NB4 (cell line): ENCODE measurements at regions not wholly inside any gene's neighbourhood (a gene's known extent, or its start where the extent isn't known, plus 50 kb on each side); places are given as distances from the start of the nearest gene placed in this dataset.
"Not testable (repeated sequence)": the region's sequence is repeated elsewhere in the genome, so short reads cannot be mapped to it uniquely, and the experiment has no call there.

Experiments used
- DNase-seq: peaks from one replicate; pipeline ENCODE4 v3.0.0; 2010; ENCODE audit warnings: low read depth
- H3K4me3 ChIP-seq: one replicate; pipeline ENCODE4 v1.5.1; 2011; ENCODE audit warnings: mild to moderate bottlenecking, low read depth, low read length, moderate library complexity
- MYC ChIP-seq: IDR thresholded peaks from 2 replicates; pipeline ENCODE4 v1.6.1; 2011; ENCODE audit warnings: low read depth, low read length
- POLR2A ChIP-seq: IDR thresholded peaks from 2 replicates; pipeline ENCODE4 v1.6.1; 2011; ENCODE audit warnings: mild to moderate bottlenecking; ENCODE audit not compliant: insufficient read length; ENCODE audit errors: extremely low read depth
- TF ChIP-seq, protein P1 (sequence below): IDR thresholded peaks from 2 replicates; pipeline ENCODE4 v1.6.1; 2011; ENCODE audit warnings: low read depth, low read length
- TF ChIP-seq, protein P2 (sequence below): IDR thresholded peaks from one replicate; pipeline ENCODE4 v1.5.1; 2012; ENCODE audit warnings: low read depth, low read length

DNA sequence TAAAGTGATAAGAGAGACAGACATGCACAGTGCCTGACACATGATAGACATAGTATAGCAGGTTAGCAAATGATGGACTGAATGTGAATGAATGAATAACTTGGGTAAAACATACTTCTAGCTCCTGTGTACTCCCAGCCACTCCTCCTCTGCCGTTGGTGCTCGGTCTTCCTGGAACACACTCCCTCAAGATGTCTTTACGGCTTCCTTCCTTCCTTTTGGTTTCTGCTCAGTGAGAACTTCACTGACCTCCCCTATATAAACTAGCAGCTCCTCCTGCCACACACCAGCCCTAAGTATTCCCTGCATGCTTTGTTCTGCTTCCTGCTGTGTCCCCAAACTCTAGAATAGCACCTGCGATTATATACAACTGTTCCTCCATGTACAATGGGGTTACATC is 50.2 kb downstream of the RAD54L2 start:
- DNase-seq = peak; percentile 10
- TF ChIP-seq MYC (no peak), POLR2A (no peak)
- TF ChIP-seq, protein P1, sequence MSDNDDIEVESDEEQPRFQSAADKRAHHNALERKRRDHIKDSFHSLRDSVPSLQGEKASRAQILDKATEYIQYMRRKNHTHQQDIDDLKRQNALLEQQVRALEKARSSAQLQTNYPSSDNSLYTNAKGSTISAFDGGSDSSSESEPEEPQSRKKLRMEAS = no peak
- TF ChIP-seq, protein P2, sequence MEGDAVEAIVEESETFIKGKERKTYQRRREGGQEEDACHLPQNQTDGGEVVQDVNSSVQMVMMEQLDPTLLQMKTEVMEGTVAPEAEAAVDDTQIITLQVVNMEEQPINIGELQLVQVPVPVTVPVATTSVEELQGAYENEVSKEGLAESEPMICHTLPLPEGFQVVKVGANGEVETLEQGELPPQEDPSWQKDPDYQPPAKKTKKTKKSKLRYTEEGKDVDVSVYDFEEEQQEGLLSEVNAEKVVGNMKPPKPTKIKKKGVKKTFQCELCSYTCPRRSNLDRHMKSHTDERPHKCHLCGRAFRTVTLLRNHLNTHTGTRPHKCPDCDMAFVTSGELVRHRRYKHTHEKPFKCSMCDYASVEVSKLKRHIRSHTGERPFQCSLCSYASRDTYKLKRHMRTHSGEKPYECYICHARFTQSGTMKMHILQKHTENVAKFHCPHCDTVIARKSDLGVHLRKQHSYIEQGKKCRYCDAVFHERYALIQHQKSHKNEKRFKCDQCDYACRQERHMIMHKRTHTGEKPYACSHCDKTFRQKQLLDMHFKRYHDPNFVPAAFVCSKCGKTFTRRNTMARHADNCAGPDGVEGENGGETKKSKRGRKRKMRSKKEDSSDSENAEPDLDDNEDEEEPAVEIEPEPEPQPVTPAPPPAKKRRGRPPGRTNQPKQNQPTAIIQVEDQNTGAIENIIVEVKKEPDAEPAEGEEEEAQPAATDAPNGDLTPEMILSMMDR = no peak
- H3K4me3 ChIP-seq = no peak overlapping the region

DNA sequence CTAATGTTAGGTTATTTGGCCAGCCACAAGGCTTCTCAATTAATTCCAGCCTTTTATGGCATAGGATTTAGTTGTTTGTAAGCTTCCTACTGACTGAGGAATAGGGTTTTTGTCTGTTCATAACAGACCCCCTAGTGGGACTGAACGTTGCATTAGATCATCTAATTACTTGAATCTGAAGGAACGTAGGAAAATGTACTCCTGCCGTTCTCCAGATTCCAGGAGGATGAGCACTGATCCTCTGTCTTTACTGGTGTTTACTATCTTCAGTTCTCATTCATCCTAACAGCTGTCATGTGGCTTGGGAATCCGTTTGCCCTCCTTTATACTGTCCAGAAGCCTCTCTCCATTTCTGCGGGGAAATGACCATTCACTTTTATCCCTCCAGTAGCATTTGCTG is 52.7 kb downstream of the RAD54L2 start:
- DNase-seq = no peak
- TF ChIP-seq MYC = no peak
- TF ChIP-seq POLR2A = no peak
- TF ChIP-seq, protein P1 = no peak
- TF ChIP-seq, protein P2 = no peak
- no peak overlapping the region for H3K4me3 ChIP-seq

DNA sequence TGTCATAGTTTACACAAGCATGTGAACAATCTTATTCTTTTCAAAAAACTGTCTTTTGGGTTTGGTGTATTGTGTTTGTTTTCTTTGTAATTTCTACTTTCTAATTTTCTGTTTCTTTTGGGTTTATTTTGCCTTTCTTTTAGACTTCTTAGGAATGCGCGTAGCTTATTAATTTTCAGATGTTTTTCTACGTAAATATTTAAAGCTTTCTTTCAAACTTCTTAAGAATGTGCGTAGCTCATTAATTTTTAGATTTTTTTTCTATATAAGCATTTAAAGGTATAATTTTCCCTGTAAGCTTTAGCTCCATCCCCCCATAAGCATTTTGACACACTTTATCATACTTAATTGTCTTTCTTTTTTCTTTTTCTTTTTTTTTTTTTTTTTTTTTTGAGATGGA is 55.2 kb downstream of the RAD54L2 start:
- DNase-seq = no peak
- TF ChIP-seq MYC = no peak
- no peak for TF ChIP-seq POLR2A
- TF ChIP-seq, protein P1 = no peak
- TF ChIP-seq, protein P2 = no peak
- H3K4me3 ChIP-seq = no peak overlapping the region

DNA sequence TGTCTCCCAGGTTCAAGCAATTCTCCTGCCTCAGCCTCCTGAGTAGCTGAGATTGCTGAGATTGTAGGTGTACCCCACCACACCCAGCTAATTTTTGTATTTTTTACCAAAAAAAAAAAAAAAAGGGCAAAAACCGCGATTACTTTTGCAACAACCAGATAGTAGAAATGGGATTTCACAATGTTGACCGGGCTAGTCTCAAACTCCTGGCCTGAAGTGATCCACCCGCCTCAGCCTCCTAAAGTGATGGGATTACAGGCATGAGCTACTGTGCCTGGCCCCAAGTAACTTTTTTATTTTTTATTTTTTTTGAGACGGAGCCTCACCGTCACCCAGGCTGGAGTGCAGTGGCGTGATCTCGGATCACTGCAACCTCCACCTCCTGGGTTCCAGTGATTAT is 61.1 kb downstream of the RAD54L2 start:
- H3K4me3 ChIP-seq, DNase-seq: not testable (repeated sequence)

DNA sequence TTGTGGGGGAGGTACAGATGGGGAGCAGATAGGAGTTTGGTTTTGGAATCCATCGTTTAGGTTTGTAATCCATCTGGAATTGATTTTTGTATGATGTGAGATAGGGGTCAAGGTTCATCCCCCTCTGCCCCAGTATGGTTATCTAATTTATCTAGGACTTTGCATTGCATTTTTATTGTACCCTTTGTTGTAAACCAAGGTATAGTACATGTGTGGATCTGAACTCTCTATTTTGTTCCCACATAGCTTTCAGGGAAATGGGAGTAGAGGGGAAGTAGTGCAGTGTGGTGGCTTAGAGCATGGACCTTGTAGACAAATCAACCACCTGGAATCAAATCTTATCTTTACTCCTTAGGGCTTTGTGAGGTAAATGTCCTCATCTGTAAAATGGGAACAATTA is 65.7 kb downstream of the RAD54L2 start:
- no peak overlapping the region for H3K4me3 ChIP-seq
- TF ChIP-seq, protein P1 = no peak
- DNase-seq = no peak

DNA sequence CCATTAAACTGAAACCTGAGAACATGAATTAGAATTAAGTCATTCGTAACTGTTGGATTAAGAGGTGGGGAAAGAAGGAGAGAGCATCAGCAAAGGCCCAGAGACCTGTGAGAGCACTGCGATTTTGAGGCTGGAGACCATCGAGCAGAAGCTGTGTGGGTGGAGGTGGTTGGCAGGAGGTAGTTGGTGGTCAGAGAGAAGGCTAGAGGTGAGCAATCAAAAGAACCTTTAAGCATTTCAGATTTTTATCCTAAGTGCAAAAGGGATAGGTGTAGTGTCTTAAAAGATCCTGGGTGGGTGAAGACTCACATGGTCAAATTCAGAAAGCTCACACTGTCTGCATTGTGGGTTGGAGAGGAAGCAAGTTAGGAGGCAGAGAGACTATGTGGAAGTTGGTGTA is 65.1 kb upstream of the TEX264 start:
- no peak for DNase-seq
- H3K4me3 ChIP-seq = no peak overlapping the region
- TF ChIP-seq POLR2A = no peak

DNA sequence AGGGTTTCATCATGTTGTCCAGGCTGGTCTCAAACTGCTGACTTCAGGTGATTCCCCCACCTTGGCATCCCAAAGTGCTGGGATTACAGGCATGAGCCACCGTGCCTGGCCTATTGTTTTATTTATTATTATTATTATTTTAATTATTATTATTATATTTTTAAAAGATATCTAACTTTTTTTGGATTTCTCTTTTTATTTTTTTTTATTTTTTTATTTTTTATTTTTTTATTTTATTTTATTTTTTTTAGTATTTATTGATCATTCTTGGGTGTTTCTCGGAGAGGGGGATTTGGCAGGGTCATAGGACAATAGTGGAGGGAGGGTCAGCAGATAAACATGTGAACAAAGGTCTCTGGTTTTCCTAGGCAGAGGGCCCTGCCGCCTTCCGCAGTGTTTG is 64.2 kb upstream of the TEX264 start:
- H3K4me3 ChIP-seq = not testable (repeated sequence)

DNA sequence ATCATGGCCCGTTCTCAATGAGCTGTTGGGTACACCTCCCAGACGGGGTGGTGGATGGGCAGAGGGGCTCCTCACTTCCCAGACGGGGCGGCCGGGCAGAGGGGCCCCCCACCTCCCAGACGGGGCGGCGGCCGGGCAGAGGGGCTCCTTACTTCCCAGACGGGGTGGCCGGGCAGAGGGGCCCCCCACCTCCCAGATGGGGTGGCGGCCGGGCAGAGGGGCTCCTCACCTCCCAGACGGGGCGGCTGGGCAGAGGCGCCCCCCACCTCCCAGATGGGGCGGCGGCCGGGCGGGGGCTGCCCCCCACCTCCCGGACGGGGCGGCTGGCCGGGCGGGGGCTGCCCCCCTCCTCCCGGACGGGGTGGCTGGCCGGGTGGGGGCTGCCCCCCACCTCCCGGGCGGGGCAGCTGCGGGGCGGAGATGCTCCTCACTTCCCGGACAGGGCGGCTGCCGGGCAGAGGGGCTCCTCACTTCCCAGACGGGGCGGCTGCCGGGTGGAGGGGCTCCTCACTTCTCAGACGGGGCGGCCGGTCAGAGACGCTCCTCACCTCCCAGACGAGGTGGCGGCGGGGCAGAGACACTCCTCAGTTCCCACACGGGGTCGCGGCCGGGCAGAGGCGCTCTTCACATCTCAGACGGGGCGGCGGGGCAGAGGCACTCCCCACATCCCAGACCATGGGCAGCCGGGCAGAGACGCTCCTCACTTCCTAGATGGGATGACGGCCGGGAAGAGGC is 63.3 kb upstream of the TEX264 start:
- DNase-seq, H3K4me3 ChIP-seq: not testable (repeated sequence)

More for the DNA sequence above, 64.2 kb upstream of the TEX264 start:
- DNase-seq = not testable (repeated sequence)

DNA sequence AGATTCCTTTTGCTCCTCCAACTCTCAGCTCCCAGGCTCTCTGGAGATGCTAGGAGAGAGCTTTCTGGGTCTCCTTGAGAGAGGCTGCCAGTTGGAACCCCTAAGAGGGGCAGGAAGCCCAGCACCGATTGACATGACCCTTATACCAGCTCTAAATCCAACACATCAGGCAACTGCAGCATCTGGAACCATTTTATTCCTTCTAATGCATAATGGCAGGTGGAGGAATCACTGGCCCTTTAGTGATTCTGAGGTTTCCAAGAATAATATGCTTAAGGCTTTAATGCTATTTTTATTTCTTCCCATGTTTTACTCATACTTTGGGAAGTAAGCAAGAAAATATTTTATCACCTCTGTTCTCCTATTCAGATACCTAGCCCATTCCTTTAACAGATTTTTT is 60.3 kb upstream of the TEX264 start:
- TF ChIP-seq MYC = no peak
- TF ChIP-seq, protein P2 = no peak
- no peak for TF ChIP-seq POLR2A
- TF ChIP-seq, protein P1 = no peak
- no peak for DNase-seq
- H3K4me3 ChIP-seq = no peak overlapping the region
